Activated CD8-positive, alpha-beta memory T cell treated with anti-CD3 and anti-CD28 coated beads, Interleukin-2, amount 50 U/mL, for 1 hour (primary cell): ENCODE measurements at regions not wholly inside any gene's neighbourhood (a gene's known extent, or its start where the extent isn't known, plus 50 kb on each side); places are given as distances from the start of the nearest gene placed in this dataset.

Experiments
- DNase-seq: peaks from one replicate; pipeline ENCODE4 v3.0.0-alpha.2; 2020; ENCODE audit errors: extremely low read depth

- no peak for DNase-seq
Observed at GRCh38 chr6:145313041-145313855, 422.1 kb downstream of the EPM2A start.

GRCh38 chr6:145315982-145316600 is 419.2 kb downstream of the EPM2A start:
- no peak for DNase-seq

GRCh38 chr6:145318952-145319351 is 416.4 kb downstream of the EPM2A start:
- no peak for DNase-seq

GRCh38 chr6:145319605-145320004 is 415.7 kb downstream of the EPM2A start:
- no peak for DNase-seq

GRCh38 chr6:145323646-145324045 is 411.7 kb downstream of the EPM2A start:
- DNase-seq = no peak

- DNase-seq = no peak
Observed at GRCh38 chr6:145327586-145327985, 407.7 kb downstream of the EPM2A start.

GRCh38 chr6:145329257-145329656 is 406.1 kb downstream of the EPM2A start:
- no peak for DNase-seq

GRCh38 chr6:145331066-145331465 is 404.3 kb downstream of the EPM2A start:
- DNase-seq = no peak

GRCh38 chr6:145332011-145332410 is 403.3 kb downstream of the EPM2A start:
- DNase-seq = no peak

- DNase-seq = no peak
Observed at GRCh38 chr6:145336119-145336518, 399.2 kb downstream of the EPM2A start.

GRCh38 chr6:145339089-145339488 is 396.2 kb downstream of the EPM2A start:
- DNase-seq = no peak

- DNase-seq = no peak
Observed at GRCh38 chr6:145340256-145340655, 395.1 kb downstream of the EPM2A start.

GRCh38 chr6:145345094-145345493 is 390.2 kb downstream of the EPM2A start:
- no peak for DNase-seq

- no peak for DNase-seq
Observed at GRCh38 chr6:145347216-145347615, 388.1 kb downstream of the EPM2A start.

GRCh38 chr6:145349950-145350510 is 385.3 kb downstream of the EPM2A start:
- DNase-seq = no peak

GRCh38 chr6:145350928-145351327 is 384.4 kb downstream of the EPM2A start:
- no peak for DNase-seq

- no peak for DNase-seq
Observed at GRCh38 chr6:145352382-145353080, 382.8 kb downstream of the EPM2A start.

GRCh38 chr6:145360865-145361264 is 374.5 kb downstream of the EPM2A start:
- no peak for DNase-seq

- DNase-seq = no peak
Observed at GRCh38 chr6:145367149-145367548, 368.2 kb downstream of the EPM2A start.

- DNase-seq = no peak
Observed at GRCh38 chr6:145368075-145368474, 367.2 kb downstream of the EPM2A start.

- no peak for DNase-seq
Observed at GRCh38 chr6:145370559-145370958, 364.8 kb downstream of the EPM2A start.

- DNase-seq = no peak
Observed at GRCh38 chr6:145372671-145373151, 362.6 kb downstream of the EPM2A start.
